RWPE1 (cell line): ENCODE measurements at regions not wholly inside any gene's neighbourhood (a gene's known extent, or its start where the extent isn't known, plus 50 kb on each side); places are given as distances from the start of the nearest gene placed in this dataset.
A peak's percentile ranks its signal among the peaks of the same experiment; 100 is the strongest.

Experiments
- CTCF ChIA-PET: fragments of 350-600 bp; sonication (Branson Sonifier 250); formaldehyde crosslinking; extraction: SDS; loops from one replicate; lab custom pipeline; 2021; lab: Yijun Ruan, JAX
- POLR2A ChIA-PET: fragments of 400-600 bp; formaldehyde crosslinking; extraction: SDS; loops from one replicate; lab custom pipeline; 2020; ENCODE audit warnings: antibody characterized with exemption; ENCODE audit not compliant: low non-redundant PET; lab: Yijun Ruan, JAX
- DNase-seq: peaks from one replicate; pipeline ENCODE4 v3.0.0; 2012; ENCODE audit warnings: low spot score
- H3K27ac ChIP-seq: fragments of 450-650 bp; 2 replicates; pipeline ENCODE4 v1.5.1; 2017
- TF ChIP-seq, protein P1 (sequence below): fragments of 450-650 bp; conservative IDR thresholded peaks from 2 replicates; pipeline ENCODE4 v1.5.1; 2017; ENCODE audit warnings: low read depth, mild to moderate bottlenecking

- CTCF ChIA-PET: interaction anchor here (0.5 to 0.8 kb wide), 2 partner anchors 10 to 42 kb away, joined by 3 read pairs; no protein-coding TSS in a partner anchor
- POLR2A ChIA-PET: no interaction called here
- H3K27ac ChIP-seq: no peak overlapping the region
- TF ChIP-seq, protein P1, sequence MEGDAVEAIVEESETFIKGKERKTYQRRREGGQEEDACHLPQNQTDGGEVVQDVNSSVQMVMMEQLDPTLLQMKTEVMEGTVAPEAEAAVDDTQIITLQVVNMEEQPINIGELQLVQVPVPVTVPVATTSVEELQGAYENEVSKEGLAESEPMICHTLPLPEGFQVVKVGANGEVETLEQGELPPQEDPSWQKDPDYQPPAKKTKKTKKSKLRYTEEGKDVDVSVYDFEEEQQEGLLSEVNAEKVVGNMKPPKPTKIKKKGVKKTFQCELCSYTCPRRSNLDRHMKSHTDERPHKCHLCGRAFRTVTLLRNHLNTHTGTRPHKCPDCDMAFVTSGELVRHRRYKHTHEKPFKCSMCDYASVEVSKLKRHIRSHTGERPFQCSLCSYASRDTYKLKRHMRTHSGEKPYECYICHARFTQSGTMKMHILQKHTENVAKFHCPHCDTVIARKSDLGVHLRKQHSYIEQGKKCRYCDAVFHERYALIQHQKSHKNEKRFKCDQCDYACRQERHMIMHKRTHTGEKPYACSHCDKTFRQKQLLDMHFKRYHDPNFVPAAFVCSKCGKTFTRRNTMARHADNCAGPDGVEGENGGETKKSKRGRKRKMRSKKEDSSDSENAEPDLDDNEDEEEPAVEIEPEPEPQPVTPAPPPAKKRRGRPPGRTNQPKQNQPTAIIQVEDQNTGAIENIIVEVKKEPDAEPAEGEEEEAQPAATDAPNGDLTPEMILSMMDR: no peak
- DNase-seq: no peak
Measured at GRCh38 chr5:142222225-142222865, 102.5 kb downstream of the SPRY4 start.

DNA sequence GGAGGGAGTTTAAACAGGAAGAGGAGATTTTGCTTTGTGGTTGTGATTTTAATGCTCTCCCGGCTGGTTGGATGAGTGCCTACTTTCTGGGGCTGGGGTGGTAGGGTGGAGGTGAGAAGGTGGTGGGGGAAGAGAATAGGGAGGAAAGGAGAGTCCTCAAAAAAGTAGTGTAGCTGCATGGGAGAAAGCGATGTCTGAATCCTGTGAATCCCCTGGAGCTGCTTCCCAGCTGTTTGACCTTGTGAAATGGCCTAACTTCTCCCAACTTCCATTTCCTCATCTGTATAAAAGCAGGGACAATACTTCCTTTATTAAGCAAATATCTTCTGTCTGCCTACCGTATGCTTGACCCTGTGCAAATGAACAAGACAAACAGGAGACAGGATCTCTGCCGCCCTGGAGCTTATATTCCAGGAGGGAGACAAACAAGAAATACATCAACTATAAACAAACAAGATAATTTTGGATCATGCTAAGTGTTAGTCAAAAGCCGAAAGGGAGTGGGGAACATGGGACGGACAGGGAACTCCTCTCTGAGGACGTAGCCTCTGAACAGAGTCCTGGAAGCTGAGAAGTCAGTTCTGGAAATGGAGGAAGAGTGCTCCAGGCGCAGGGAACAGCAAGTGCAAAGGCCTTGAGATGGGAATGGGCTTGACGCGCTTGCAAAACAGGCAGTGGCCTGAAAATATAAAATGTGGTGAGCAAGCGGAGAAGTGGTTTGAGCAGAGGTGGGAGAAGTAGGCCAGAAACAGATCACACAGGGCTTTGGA lies 103.5 kb downstream of the SPRY4 start:
- no peak for DNase-seq
- TF ChIP-seq, protein P1: no peak
- no peak overlapping the region for H3K27ac ChIP-seq
- CTCF ChIA-PET: interaction anchor here (0.7 kb wide), 1 partner anchor 57 kb away, joined by 3 read pairs; no protein-coding TSS in a partner anchor
- POLR2A ChIA-PET: no interaction called here

GRCh38 chr5:142219146-142219545 lies 105.7 kb downstream of the SPRY4 start:
- POLR2A ChIA-PET: no interaction called here
- no peak overlapping the region for H3K27ac ChIP-seq
- TF ChIP-seq, protein P1: no peak
- CTCF ChIA-PET: no interaction called here
- peak; percentile 66 for DNase-seq

- ChIA-PET POLR2A (no interaction called here), CTCF (interaction anchor here (0.9 to 1.2 kb wide), 2 partner anchors 12 to 332 kb away, joined by 3 read pairs; no protein-coding TSS in a partner anchor)
- TF ChIP-seq, protein P1: no peak
- no peak overlapping the region; the same call in 1 of the 2 replicates for H3K27ac ChIP-seq
- no peak for DNase-seq
Measured at GRCh38 chr5:142216931-142217330, 107.9 kb downstream of the SPRY4 start.

GRCh38 chr5:142215915-142216681 lies 107.5 kb downstream of the NDFIP1 start:
- CTCF ChIA-PET: interaction anchor here (0.6 to 1.2 kb wide), 4 partner anchors 9 to 333 kb away, joined by 3 to 5 read pairs (median 3); no protein-coding TSS in a partner anchor
- POLR2A ChIA-PET: no interaction called here
- TF ChIP-seq, protein P1: no peak
- peak overlapping the region; percentile 82 for H3K27ac ChIP-seq
- DNase-seq: peak; percentile 98

GRCh38 chr5:142213077-142213476 lies 104.5 kb downstream of the NDFIP1 start:
- no peak overlapping the region for H3K27ac ChIP-seq
- POLR2A ChIA-PET: no interaction called here
- TF ChIP-seq, protein P1: no peak
- CTCF ChIA-PET: interaction anchor here (0.6 kb wide), 1 partner anchor 345 kb away, joined by 3 read pairs; no protein-coding TSS in a partner anchor
- no peak for DNase-seq
